WERI-Rb-1 (cell line): ENCODE measurements at regions not wholly inside any gene's neighbourhood (a gene's known extent, or its start where the extent isn't known, plus 50 kb on each side); places are given as distances from the start of the nearest gene placed in this dataset.

Experiments
- DNase-seq: peaks from one replicate; pipeline ENCODE4 v3.0.0-alpha.2; 2020
- H3K27ac ChIP-seq: fragments of 250-450 bp; sonication (Bioruptor Pico); 2 replicates; pipeline ENCODE4 v1.5.1; 2020; ENCODE audit warnings: mild to moderate bottlenecking, moderate library complexity
- H3K27me3 ChIP-seq: fragments of 250-450 bp; sonication (Bioruptor Pico); 2 replicates; pipeline ENCODE4 v1.5.1; 2021; ENCODE audit warnings: mild to moderate bottlenecking, low read depth, moderate library complexity; ENCODE audit not compliant: insufficient read depth, severe bottlenecking
- H3K36me3 ChIP-seq: fragments of 250-450 bp; sonication (Bioruptor Pico); 2 replicates; pipeline ENCODE4 v1.5.1; 2020; ENCODE audit warnings: mild to moderate bottlenecking, moderate library complexity
- H3K4me3 ChIP-seq: 2 replicates; pipeline ENCODE4 v1.5.1; 2011; ENCODE audit warnings: low read depth, mild to moderate bottlenecking, control low read depth, low read length
- H3K9me3 ChIP-seq: fragments of 250-450 bp; sonication (Bioruptor Pico); 2 replicates; pipeline ENCODE4 v1.5.1; 2021; ENCODE audit warnings: mild to moderate bottlenecking, moderate library complexity; ENCODE audit not compliant: severe bottlenecking
- TF ChIP-seq, protein P1 (sequence below): IDR thresholded peaks from 2 replicates; pipeline ENCODE4 v1.5.1; 2011; ENCODE audit warnings: low read depth, mild to moderate bottlenecking, control low read depth, inconsistent platforms, low read length

DNA sequence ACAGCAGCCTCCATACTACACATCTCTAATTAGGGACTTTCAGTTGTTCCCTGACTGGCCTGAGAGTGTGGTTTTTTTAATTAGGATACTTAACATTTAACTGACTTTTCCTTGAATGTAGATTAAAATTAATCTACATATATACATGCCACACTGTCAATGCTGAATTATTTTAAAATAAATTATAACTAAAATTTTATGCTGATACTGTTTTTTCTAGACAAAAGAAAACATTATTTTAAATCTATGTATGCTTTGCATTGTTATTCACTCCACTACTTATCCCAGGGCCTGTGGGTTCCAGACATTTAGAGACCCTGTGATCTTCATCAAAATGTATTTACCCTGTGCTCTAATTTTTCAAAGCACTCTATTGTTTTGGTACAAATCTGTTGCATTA, 496.0 kb upstream of the MAP2 start:
- Histone ChIP-seq H3K27ac (no peak overlapping the region), H3K4me3 (no peak overlapping the region), H3K9me3 (no peaks in the 10 kb centered on the region), H3K36me3 (no peaks in the 10 kb centered on the region), H3K27me3 (no peaks in the 10 kb centered on the region)
- DNase-seq = no peak
- TF ChIP-seq, protein P1, sequence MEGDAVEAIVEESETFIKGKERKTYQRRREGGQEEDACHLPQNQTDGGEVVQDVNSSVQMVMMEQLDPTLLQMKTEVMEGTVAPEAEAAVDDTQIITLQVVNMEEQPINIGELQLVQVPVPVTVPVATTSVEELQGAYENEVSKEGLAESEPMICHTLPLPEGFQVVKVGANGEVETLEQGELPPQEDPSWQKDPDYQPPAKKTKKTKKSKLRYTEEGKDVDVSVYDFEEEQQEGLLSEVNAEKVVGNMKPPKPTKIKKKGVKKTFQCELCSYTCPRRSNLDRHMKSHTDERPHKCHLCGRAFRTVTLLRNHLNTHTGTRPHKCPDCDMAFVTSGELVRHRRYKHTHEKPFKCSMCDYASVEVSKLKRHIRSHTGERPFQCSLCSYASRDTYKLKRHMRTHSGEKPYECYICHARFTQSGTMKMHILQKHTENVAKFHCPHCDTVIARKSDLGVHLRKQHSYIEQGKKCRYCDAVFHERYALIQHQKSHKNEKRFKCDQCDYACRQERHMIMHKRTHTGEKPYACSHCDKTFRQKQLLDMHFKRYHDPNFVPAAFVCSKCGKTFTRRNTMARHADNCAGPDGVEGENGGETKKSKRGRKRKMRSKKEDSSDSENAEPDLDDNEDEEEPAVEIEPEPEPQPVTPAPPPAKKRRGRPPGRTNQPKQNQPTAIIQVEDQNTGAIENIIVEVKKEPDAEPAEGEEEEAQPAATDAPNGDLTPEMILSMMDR = no peak

DNA sequence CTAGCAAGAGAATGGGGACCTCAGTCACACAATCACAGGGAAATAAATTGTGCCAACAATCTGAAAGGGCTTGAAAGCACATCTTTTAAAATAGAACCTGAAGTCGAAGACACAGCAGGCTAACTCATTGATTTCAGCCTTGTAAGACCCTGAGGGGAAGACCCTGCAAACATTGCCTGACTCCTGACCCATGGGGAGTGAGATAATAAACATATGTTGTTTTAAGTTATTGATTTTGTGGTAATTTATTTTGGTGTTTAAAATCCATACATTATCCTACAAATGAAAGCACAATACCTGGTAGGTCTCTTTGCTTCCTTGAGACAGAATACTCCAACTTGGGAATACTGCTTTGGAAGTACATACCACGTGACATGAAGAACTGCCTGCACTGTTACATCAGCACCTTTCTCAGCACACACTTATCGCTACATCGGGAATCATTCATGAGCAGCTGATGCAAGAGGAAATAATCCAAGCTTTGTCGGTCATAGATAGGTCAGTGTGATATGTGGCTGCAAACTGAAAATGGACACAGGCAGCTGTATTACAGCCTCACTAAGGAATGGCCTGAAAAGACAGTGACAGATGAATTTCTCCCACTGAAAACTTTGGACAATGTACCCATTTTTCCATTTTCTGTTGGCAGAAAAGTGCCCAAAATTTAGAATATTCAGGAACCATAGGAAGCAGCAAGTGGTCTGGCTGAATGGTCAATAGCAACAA, 494.5 kb upstream of the MAP2 start:
- Histone ChIP-seq H3K27me3 (no peaks in the 10 kb centered on the region), H3K36me3 (no peaks in the 10 kb centered on the region), H3K9me3 (no peaks in the 10 kb centered on the region), H3K27ac (no peak overlapping the region), H3K4me3 (no peak overlapping the region)
- TF ChIP-seq, protein P1 = no peak
- no peak for DNase-seq

DNA sequence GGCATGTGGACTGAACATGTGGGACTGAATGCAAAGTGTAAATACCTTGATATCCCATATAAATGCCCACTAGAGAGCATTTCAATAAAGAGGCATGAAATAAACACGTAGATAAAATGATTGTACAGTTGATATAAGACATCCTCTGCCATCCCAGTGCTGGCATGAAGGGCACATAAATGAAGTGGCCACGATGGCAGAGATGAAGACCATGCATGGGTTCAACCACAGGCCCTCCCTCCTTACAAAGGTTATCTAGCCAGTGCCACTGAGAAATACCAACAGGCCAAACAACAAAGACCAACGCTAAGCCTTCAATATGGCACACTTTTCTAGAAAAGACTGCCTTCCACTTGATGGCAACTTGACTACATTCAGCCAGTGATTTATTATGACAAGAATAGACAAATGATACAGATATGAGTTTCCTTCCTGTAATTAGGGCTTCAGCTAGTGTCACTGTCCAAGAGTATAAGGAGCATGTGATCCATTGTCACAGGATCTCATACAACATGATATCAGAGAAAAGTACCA, 493.9 kb upstream of the MAP2 start:
- H3K27me3 ChIP-seq = no peaks in the 10 kb centered on the region
- DNase-seq = no peak
- H3K27ac ChIP-seq = no peak overlapping the region
- no peaks in the 10 kb centered on the region for H3K36me3 ChIP-seq
- H3K9me3 ChIP-seq = no peaks in the 10 kb centered on the region
- TF ChIP-seq, protein P1 = no peak
- no peak overlapping the region for H3K4me3 ChIP-seq

DNA sequence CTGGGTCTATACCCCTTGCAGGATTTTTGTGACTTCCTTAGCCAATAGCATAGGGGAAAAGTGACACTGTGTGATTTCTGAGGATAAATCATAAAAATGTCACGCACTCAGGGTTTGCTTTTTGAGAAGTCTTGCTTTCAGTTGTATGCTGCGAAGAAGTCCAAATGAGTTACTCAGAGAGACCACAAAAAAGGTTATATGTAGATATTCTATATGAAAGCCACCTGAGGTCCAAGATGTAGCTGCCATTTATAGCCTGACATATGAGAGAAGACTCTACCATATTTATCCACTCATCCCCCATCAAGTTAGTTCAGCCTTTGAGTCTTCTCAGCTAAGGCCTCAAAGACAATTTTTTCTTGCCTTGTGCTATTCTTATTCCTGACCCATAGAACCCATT, 488.3 kb upstream of the MAP2 start:
- Histone ChIP-seq H3K9me3 (no peaks in the 10 kb centered on the region), H3K27me3 (no peaks in the 10 kb centered on the region), H3K4me3 (no peak overlapping the region), H3K36me3 (no peaks in the 10 kb centered on the region), H3K27ac (no peak overlapping the region)
- TF ChIP-seq, protein P1 = no peak
- no peak for DNase-seq

DNA sequence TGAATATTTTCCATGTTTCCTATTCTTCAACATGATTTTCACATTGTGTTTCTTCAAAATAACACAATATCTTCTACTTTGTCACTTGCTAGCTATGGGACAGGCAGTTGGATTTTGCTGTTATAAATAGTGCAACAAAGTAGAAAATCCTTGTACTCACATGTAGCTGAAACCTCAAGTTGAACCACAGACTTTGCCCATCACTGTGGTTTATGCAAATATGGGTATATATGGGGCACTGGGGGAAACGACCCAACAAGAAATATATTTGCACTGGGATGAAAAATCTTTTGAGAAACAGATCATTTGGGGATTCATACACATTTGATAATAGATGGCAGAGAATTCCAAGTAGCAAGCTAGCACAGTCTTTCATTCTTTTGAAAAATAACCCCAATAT, 486.3 kb upstream of the MAP2 start:
- TF ChIP-seq, protein P1 = no peak
- Histone ChIP-seq H3K36me3 (no peaks in the 10 kb centered on the region), H3K9me3 (no peaks in the 10 kb centered on the region), H3K27me3 (no peaks in the 10 kb centered on the region), H3K4me3 (no peak overlapping the region), H3K27ac (no peak overlapping the region)
- no peak for DNase-seq

DNA sequence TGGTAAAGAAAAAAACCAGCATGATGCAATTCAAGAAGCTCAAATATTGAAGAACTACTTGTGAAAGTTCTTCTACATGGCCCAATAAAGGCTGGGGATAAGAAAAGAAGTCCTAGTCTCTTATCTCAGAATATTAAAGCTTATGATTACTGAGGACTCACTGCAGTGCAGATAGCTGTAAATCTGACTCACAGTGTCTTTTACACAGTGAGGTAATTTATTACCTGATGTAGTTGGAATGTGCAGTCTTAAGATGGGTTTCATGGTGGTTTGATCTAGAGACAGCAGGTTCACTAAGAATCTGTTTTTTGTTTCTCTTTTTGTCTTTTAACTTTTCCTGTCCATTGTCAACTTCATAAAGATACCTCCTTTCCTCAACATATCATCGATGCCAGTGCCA, 484.0 kb upstream of the MAP2 start:
- TF ChIP-seq, protein P1 = no peak
- Histone ChIP-seq H3K4me3 (no peak overlapping the region), H3K27me3 (no peaks in the 10 kb centered on the region), H3K9me3 (no peaks in the 10 kb centered on the region), H3K36me3 (no peaks in the 10 kb centered on the region), H3K27ac (no peak overlapping the region)
- DNase-seq = no peak
